ENCODE measurements at regions not wholly inside any gene's neighbourhood (a gene's known extent, or its start where the extent isn't known, plus 50 kb on each side); places are given as distances from the start of the nearest gene placed in this dataset.
"Not testable (repeated sequence)": the region's sequence is repeated elsewhere in the genome, so short reads cannot be mapped to it uniquely, and the experiment has no call there.

- TF ChIP-seq, protein P1, sequence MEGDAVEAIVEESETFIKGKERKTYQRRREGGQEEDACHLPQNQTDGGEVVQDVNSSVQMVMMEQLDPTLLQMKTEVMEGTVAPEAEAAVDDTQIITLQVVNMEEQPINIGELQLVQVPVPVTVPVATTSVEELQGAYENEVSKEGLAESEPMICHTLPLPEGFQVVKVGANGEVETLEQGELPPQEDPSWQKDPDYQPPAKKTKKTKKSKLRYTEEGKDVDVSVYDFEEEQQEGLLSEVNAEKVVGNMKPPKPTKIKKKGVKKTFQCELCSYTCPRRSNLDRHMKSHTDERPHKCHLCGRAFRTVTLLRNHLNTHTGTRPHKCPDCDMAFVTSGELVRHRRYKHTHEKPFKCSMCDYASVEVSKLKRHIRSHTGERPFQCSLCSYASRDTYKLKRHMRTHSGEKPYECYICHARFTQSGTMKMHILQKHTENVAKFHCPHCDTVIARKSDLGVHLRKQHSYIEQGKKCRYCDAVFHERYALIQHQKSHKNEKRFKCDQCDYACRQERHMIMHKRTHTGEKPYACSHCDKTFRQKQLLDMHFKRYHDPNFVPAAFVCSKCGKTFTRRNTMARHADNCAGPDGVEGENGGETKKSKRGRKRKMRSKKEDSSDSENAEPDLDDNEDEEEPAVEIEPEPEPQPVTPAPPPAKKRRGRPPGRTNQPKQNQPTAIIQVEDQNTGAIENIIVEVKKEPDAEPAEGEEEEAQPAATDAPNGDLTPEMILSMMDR (conservative IDR thresholded peaks at IDR 0.05 in 1 of 2, IDR thresholded peaks at IDR 0.05 in 1 of 2; ENCODE audit: extremely low read depth in 1 of 2, insufficient read depth in 1 of 2, low read depth in 1 of 2, low read length in 2 of 2) = not testable (repeated sequence)
- TF ChIP-seq EZH2 (IDR thresholded peaks at IDR 0.05; ENCODE audit: borderline replicate concordance, low read length) = not testable (repeated sequence)
These were observed 78.8 kb upstream of the NOTCH2NLA start for GRCh38 chr1:146307632-146308031.
